ENCODE measurements at regions not wholly inside any gene's neighbourhood (a gene's known extent, or its start where the extent isn't known, plus 50 kb on each side); places are given as distances from the start of the nearest gene placed in this dataset.

- Histone ChIP-seq H3K4me3 (ENCODE audit: low read depth, low read length) (no peak overlapping the region), H3K27me3 (ENCODE audit: control insufficient read depth, insufficient read depth, low read length) (no peaks in the 10 kb centered on the region), H3K36me3 (ENCODE audit: control insufficient read depth, insufficient read depth, low read length) (no peaks in the 10 kb centered on the region)
- no peak for TF ChIP-seq CTCF (IDR thresholded peaks at IDR 0.05; ENCODE audit: insufficient read depth, low read length, poor library complexity, severe bottlenecking)
- no peak for DNase-seq (ENCODE audit: low read depth)
These were observed 93.8 kb upstream of the KCNH7 start for GRCh38 chr2:162932416-162932815.

- peak; percentile 66 for DNase-seq (ENCODE audit: low read depth)
- no peak overlapping the region for H3K4me3 ChIP-seq (ENCODE audit: low read depth, low read length)
- TF ChIP-seq CTCF (IDR thresholded peaks at IDR 0.05; ENCODE audit: insufficient read depth, low read length, poor library complexity, severe bottlenecking): no peak
- no peaks in the 10 kb centered on the region for H3K36me3 ChIP-seq (ENCODE audit: control insufficient read depth, insufficient read depth, low read length)
- H3K27me3 ChIP-seq (ENCODE audit: control insufficient read depth, insufficient read depth, low read length): no peaks in the 10 kb centered on the region
These were observed 91.0 kb upstream of the KCNH7 start for GRCh38 chr2:162929571-162929970.

- TF ChIP-seq CTCF (IDR thresholded peaks at IDR 0.05; ENCODE audit: insufficient read depth, low read length, poor library complexity, severe bottlenecking): no peak
- peak; percentile 16 for DNase-seq (ENCODE audit: low read depth)
- Histone ChIP-seq H3K36me3 (ENCODE audit: control insufficient read depth, insufficient read depth, low read length) (peaks cover 1% of the 10 kb centered on the region), H3K4me3 (ENCODE audit: low read depth, low read length) (no peak overlapping the region), H3K27me3 (ENCODE audit: control insufficient read depth, insufficient read depth, low read length) (no peaks in the 10 kb centered on the region)
These were observed 89.8 kb upstream of the KCNH7 start for GRCh38 chr2:162928356-162928755.

- peak; percentile 21 for DNase-seq (ENCODE audit: low read depth)
- no peaks in the 10 kb centered on the region for H3K27me3 ChIP-seq (ENCODE audit: control insufficient read depth, insufficient read depth, low read length)
- no peak for TF ChIP-seq CTCF (IDR thresholded peaks at IDR 0.05; ENCODE audit: insufficient read depth, low read length, poor library complexity, severe bottlenecking)
- no peak overlapping the region for H3K4me3 ChIP-seq (ENCODE audit: low read depth, low read length)
- peaks cover 1% of the 10 kb centered on the region for H3K36me3 ChIP-seq (ENCODE audit: control insufficient read depth, insufficient read depth, low read length)
These were observed 88.3 kb upstream of the KCNH7 start for GRCh38 chr2:162926907-162927306.

- Histone ChIP-seq H3K27me3 (ENCODE audit: control insufficient read depth, insufficient read depth, low read length) (no peaks in the 10 kb centered on the region), H3K36me3 (ENCODE audit: control insufficient read depth, insufficient read depth, low read length) (peaks cover 1% of the 10 kb centered on the region), H3K4me3 (ENCODE audit: low read depth, low read length) (no peak overlapping the region)
- TF ChIP-seq CTCF (IDR thresholded peaks at IDR 0.05; ENCODE audit: insufficient read depth, low read length, poor library complexity, severe bottlenecking): no peak
- DNase-seq (ENCODE audit: low read depth): peak; percentile 93
These were observed 87.9 kb upstream of the KCNH7 start for GRCh38 chr2:162926501-162926900.

GRCh38 chr2:162925595-162925994 lies 87.0 kb upstream of the KCNH7 start:
- peaks cover 1% of the 10 kb centered on the region for H3K36me3 ChIP-seq (ENCODE audit: control insufficient read depth, insufficient read depth, low read length)
- no peak overlapping the region for H3K4me3 ChIP-seq (ENCODE audit: low read depth, low read length)
- TF ChIP-seq CTCF (IDR thresholded peaks at IDR 0.05; ENCODE audit: insufficient read depth, low read length, poor library complexity, severe bottlenecking): no peak
- no peaks in the 10 kb centered on the region for H3K27me3 ChIP-seq (ENCODE audit: control insufficient read depth, insufficient read depth, low read length)
- DNase-seq (ENCODE audit: low read depth): no peak

Measured in kidney epithelial cell (primary cell).